GM19463 (cell line): ENCODE measurements at regions not wholly inside any gene's neighbourhood (a gene's known extent, or its start where the extent isn't known, plus 50 kb on each side); places are given as distances from the start of the nearest gene placed in this dataset.

ENCODE experiments used
- ATAC-seq: cut with Tn5 transposase; IDR thresholded peaks from one replicate; pipeline ENCODE4 v1.9.1; 2021; ENCODE audit warnings: mild to moderate bottlenecking, moderate library complexity; ENCODE audit not compliant: unreplicated experiment

GRCh38 chr7:95669513-95669912 is 73.2 kb upstream of the PDK4 start:
- no peak for ATAC-seq

- no peak for ATAC-seq
Observed at GRCh38 chr7:95668504-95669018, 72.2 kb upstream of the PDK4 start.

GRCh38 chr7:95662987-95663386 is 66.7 kb upstream of the PDK4 start:
- ATAC-seq, result no peak

DNA sequence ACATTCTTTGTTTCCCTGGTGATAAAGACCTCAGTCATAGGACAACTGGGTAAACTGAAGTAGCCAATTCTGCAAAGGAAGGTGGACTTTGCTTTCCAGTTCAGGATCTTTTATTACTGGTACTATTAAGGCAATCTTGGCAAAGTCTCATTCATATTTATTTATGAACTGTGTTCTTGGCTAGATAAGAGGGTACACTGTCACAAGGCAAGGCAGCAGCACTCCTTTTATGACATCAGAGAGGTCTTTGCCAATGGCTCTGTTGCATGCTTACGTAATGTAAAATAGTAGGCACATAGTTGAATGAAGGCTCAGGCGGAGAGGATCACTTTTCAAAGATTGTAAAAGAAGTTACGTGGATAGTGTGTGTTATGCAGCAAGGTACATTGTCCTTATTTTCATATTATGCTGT is 63.7 kb upstream of the PDK4 start:
- no peak for ATAC-seq

DNA sequence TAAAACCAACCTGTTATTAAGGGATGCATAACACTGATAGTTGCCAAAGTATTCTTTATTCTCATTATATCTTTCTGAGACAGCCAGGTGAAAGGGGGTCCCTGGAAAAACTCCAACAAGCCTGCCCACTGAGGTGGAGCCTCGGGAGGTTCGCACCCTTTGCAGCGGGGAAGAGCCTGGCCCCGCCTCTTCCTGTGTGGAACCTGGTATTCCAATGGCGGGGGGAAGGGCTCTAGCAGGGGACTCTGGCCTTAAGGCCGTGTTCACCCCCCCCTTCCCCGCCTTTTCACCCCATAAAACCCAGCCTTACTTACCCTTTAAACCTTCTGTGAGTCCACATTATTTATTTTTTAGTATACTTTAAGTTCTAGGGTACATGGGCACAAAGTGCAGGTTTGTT is 62.4 kb upstream of the PDK4 start:
- ATAC-seq, result no peak

- ATAC-seq, result no peak
Observed at GRCh38 chr7:95649546-95649945, 53.2 kb upstream of the PDK4 start.

GRCh38 chr7:95646350-95646749 is 50.0 kb upstream of the PDK4 start:
- no peak for ATAC-seq
